NCI-H1436 (cell line): ENCODE measurements at regions not wholly inside any gene's neighbourhood (a gene's known extent, or its start where the extent isn't known, plus 50 kb on each side); places are given as distances from the start of the nearest gene placed in this dataset.

Experiments
- DNase-seq: peaks from one replicate; lab custom pipeline; 2025; lab: John Stamatoyannopoulos, UW

DNA sequence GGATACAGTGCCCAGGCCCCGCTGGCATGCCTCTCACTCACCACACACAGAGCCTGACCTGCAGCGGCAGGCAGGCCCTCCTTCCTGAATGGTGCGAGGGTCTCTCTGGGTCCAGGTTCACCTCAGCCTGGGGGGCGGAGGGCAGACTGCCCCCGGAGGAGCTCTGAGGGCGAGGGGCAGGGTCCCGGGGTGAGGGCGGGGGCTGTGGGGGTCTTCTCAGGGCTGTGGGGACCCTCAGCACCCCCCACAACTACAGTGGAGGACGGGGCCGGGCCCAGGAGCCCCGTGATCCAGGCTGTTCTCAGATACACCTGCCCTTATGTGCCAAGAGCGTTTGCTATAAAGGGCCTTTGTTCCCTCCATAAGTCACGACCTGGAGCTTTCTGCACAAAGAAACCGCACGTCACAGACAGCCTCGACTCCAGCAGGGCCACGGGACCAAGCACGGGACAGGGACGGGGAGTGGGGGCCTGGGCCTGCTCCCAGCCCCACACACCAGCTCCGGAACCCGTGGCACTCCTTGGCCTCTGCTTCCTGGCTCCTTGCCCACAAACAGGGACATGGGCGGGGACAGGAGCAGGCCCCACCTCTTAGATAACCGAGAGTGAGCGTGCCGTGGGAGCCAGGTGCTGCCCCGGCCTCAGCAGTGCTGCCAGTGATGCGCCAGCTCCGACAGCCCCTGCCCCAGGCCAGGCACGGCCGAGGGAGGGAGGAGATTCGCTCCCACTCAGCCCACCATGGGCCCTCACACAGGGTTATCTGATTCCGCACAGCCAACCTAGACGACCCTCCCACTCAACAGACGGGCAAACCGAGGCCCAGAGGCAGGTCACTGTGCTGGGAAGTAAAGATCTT lies 101.9 kb downstream of the RFLNA start:
- peak; percentile 67 for DNase-seq

DNA sequence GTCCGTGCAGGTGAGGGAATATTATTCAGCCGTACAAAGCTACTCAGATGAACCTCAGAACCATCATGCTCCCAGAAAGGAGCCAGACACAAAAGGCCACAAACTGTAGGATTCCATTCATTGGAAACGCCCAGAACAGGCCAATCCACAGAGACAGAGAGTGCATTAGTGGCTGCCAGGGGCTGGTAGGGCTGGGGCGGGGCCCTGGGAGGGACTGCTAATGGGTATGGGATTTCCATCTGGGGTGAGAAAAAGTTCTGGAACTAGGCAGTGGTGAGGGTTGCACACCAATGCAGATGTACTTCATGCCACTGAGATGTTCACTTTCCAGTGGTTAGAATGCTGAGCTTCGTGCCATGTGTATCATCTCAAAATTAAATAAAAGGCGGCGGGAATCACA lies 101.1 kb downstream of the RFLNA start:
- DNase-seq, result peak; percentile 6

DNA sequence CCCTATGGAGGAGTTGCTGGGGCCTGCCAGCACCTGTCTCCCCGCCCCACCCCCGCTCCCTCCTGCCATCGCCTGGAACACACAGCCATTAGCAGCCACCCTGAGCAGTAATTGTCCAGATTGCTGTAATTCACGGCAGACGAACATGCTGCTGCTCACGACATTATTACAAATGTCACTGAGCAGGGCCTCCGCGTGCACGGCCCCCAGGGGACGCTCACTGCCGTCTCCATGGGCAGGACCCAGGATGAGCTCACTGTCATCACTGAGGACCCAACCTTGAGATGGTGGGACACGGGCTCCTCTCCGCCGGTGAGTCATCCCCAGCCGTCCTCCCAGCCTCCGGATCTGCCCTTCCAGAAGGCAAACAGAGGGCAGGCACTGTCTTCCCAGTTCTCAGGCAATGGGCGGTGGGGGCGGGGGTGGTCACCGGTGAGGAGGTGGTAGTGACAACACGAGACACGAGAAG lies 100.4 kb downstream of the RFLNA start:
- peak; percentile 85 for DNase-seq

DNA sequence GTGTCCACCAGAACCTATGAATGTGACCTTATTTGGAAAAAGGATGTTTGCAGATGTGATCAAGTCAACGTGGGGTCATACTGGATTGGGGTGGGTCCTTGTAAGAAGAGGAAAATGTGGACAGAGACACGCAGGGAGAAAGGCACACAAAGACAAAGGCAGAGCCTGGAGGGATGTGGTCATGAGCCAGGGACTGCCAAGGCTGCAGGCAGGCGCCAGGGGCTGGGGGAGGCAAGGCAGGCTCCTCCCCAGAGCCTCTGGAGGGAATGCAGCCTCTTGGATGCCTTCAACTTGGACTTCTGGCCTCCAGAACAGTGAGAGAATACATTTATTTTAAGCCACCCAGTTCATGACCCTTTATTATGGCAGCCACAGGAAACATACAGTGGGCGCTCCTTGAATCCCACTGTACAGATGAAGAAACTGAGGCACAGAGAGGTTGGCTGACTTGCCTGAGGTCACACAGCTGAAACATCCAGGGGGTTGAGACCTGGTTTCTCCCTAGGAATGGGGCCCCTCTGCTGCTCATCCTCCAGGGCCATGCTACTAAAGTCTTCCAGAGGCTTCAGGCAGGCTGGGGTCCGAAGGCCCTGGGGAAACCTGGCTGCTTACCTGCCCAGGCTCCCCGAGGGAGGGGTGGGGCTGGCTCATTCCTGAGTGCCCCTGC lies 99.7 kb downstream of the RFLNA start:
- no peak for DNase-seq

DNA sequence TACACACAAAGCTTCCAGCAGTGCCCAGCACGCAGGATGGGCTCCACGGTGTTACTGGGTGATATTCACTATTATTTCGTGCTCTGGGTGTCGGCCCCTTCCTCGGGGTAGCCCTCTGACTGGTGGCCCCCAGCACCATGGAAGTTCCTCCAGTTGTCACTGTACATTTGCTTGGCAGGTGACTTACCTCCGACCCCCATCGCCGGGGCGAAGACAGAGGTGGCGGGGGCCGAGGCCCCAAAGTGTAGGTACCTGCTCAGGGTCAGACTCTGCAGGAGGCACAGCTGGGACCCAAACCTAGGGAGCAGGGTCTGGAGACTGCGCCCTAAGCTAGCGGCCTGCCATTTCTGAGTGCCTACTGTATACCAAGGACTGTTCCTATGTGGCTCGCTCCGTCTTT lies 98.9 kb downstream of the RFLNA start:
- no peak for DNase-seq

DNA sequence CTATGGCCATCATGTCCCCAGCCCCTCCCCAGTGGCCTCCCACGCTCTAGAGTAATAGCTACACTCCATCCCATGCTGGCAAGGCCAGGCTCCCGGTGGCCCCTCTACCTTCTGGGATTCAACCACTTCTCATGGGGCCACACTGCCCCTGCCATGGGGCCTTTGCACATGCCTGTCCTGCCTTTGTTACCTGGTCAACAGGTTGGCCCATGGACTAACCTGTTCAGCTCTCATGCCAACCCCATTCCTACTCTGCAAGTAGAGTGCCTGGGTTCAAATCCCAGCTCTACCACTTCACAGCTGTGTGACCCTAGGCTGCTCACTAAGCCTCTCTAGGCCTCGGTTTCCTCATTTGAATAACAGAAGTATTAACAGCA lies 98.5 kb downstream of the RFLNA start:
- no peak for DNase-seq

DNA sequence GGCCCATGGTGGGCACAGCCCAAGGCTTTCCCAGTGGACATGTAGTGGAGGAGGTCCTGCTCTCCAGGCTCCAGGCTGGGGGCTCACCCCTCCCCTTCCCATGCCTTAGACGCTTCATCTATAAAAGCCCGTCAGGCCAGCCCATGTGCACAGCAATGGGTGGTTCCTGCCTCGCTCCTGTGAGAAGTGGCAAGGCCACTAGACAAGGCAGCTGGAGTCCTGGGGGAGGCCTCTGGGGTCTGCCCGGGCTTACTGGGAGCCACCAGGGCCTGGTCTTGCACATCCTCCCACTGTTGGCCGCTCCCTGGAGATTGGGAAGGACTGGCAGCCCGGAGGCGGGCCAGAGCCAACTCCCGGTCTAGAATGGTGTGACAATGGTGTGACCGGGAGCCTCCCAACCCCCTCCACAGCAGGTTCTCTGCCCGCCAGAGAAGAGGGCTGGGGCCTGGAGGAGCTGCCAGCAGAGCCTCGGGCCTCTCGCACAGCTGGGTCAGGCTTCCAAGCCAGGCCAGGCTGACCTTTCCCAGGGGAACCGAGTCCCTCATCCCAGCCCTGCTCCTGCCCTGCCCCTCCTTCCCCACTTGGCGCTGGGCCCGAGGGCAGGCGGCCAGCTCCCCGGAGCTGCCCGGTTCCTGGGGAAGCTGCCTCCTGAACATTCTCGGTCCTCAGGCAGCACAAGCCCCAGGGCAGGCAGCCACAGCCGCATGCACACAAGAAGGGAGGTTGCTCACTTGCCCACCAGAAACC lies 97.9 kb downstream of the RFLNA start:
- no peak for DNase-seq

DNA sequence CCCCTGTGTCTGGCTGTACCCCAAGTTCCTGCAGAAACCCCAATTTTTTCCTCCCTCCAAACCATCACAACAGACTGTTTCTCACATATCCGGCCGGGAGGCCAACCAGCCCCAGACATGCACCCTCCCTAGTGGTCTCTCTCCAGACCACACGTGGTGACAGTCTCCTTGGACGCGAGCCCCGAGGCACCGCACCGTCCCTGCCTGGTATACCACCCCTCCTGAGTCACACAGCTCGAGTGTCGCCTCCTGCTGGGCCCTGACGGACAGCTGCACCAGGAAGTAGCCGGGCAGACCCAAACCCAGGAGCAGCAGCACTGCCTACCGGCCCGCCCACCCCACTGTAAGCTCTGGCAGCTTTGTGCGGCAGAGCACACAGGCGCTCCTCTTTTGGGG lies 97.4 kb downstream of the RFLNA start:
- DNase-seq, result no peak

DNA sequence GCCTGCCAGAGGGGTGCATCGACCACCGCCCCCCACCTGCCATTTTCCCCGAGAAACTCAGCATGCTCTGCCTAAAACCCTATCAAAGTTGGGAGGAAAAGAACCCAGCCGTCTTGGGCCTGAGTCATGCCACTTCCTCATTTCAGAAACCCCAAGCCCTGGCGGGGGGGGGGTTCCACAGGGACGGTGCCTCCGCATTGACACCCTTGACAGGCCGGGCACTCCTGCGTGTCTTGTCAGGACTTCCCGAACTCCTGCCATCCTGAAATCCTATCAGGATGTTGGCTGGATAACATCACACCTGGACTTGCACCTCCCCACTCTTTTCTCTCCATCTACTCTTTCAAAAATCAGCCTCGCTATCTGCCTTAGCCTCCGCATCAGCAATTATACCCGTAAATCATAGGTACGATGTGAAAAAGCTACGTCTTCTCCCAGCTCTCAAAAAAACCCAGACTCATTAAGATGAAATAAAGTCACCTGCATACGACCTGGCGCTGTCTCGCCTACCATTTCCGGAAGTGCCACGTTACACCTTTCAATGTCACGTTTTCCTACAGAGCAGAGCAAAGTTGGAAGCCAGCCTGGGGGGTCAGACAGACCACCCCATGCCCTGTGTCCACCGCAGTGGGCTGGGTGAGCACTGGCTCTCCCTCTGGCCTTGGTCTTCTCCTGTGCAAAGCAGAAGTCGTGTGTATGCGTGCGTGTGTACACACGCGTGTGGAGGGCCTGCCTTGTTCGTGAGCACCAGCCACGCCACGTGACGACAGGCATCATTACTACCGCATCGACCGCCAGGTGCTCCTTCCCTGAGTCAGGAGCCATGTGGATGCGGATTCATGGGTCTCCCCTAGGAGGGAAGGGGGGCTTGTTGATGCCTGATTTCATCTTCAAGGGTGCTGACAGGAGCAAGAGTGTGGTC lies 96.7 kb downstream of the RFLNA start:
- DNase-seq, result no peak

DNA sequence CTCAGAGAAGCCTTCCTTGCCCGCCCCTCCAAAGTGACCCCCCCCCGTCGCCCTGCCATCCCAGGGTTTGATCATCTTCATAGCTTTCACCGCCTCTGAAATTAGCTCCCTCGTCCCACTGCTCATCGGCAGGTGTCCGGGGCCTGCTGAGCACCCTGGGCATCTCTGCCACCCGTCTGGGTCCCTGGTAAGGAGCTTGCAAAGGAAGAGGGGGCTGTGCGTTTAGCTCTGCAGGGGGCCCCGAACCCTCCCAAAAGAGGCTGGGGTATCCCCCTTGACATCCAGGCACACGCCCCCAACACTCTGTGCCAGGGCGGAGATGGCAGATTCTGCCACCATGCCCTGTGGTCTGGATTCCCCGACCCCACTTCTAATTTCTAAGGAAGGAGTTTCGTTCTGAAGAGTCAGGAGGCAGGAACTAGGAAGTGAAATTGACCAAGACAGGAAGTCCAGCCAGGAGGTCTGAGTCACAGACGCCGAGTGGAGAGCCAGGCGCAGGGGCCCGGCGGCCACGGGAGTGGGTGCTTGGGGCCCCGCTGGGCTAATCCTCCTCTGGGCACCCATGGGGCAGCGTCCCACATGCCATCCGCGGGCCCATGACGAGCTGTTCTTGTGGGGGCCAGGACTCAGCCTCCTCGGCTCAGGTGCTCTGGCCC lies 95.7 kb downstream of the RFLNA start:
- DNase-seq, result no peak

DNA sequence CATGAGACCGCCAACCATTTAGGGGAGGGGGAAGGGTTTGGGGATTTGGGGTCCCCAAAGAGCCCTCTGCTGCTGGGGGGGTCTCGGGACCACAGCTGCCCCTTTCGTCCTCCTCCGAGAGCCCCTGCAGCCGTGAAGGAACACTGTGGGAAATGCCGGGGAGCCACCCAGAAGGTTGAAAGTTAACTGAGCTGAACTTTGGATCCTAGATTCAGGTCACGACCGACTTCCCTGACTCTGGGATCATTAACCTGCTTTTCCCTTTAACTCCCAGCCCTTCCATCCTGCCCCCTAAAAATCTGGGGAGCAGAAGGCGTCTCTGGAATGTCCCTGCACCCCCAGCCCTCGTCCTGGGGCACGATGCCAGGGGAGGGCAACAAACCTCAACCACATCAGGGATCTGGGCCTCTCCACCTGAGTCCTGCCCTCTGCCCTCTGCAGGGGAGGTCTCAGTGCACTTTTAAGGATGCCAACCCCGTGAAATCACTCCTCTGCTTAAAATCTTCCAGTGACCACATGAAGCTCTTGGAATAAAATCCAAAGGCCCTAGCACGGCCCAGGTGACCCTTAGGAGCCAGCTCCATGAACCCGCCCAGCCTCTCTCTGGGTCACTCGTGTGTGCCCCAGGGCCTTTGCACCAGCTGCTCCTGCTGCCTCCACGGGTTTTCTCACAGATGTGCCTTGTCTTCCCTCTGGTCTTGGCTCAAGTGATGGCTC lies 95.0 kb downstream of the RFLNA start:
- no peak for DNase-seq

DNA sequence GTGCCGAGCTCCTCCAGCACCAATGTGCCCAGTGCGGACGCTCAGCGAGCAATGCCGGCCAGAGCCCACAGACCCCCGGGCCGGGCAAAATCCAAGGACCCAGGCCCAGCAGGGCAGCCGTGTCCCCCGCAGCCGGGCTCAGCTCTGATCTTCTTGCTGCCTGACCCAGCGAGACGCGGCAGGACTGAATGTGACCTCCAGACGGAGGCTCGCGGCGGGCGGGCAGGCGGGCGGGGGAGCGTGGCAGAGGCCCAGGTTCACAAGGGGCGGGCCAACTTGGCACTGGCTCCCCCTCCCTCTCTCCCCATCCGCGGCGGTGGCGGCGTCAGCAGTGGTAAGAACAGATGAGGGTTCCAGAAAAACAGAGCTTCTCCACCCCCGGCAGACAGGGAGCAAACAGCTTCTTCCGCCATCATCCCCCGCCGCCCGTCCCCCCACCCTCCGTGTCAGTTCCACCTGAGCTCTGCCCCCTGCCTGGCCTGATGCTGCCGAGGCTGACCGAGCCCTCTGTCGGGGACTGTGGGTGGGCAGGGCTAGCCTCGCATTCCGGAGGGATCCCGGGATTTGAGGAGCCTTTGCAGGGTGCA lies 94.3 kb downstream of the RFLNA start:
- DNase-seq, result peak; percentile 15

DNA sequence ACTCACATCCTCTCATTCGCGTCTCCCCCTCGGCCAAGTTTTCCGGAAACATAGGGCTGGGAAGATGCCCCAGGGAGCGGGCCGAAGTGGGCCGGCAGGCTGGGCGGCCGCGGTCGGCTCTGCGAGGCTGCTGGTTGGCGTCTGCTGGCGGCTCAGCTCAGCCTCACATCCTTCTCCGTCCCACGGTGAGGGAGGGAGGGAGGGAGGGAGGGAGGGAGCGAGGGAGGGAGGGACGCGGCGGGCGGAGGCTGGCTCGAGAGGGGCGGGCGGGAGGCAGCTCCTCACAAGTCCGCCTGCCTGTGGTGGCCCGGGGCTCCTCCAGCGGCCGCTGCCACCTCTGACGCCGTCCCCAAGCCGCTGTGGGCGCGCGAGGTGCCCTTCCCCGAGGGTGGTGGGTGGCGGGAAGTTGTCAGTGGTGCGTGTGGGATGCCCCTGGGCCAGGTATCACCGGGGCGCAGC lies 93.8 kb downstream of the RFLNA start:
- DNase-seq, result peak; percentile 69

DNA sequence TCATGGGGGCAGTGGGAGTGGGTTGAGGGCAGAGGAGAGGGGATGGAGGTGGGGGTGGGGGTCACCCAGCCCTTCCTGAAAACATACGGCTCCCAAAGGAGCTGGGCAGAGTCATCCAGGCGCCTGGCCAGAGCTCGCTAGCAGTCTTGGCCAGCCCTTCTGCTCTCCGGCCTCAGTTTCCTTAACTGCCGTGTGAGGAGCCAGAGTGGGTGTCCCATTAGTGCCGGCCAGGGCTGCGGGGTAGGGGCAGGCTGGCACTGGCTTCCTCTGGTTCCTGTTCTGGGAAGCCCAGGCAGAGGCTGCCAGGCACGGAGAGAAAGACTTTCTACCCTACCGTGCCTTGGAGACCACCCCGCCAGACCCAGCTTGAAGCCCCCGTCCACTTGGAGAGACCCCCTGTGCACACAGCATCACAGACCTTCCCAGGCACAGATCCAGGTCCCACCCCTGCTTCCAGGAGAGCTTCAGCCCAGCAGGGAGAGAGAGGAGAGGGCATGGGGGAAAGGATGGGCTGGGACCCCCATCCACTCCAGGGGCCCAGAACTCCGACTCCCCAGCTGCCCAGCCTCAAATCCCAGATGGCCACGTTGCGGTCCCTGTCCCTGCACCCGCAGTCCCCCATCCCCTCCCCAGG lies 93.3 kb downstream of the RFLNA start:
- no peak for DNase-seq

DNA sequence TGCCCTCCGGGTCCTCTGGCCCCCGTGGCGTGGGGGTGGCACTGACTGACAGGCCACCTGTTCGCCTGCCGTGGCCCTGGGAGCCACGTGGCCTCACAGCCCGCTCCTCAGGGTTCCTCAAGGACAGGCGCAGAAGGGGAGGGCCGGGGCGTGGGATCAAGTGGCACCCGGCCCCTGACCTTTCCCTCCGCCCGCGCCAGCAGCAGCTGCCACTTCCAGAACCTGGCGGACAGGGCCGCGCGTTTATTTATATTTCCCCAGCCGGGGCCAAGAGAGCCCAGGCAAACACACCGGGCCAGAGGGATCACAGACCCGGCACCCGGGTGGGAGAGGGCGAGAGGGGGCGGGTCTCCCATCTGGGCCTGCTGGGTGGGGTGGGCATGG lies 92.6 kb downstream of the RFLNA start:
- no peak for DNase-seq

DNA sequence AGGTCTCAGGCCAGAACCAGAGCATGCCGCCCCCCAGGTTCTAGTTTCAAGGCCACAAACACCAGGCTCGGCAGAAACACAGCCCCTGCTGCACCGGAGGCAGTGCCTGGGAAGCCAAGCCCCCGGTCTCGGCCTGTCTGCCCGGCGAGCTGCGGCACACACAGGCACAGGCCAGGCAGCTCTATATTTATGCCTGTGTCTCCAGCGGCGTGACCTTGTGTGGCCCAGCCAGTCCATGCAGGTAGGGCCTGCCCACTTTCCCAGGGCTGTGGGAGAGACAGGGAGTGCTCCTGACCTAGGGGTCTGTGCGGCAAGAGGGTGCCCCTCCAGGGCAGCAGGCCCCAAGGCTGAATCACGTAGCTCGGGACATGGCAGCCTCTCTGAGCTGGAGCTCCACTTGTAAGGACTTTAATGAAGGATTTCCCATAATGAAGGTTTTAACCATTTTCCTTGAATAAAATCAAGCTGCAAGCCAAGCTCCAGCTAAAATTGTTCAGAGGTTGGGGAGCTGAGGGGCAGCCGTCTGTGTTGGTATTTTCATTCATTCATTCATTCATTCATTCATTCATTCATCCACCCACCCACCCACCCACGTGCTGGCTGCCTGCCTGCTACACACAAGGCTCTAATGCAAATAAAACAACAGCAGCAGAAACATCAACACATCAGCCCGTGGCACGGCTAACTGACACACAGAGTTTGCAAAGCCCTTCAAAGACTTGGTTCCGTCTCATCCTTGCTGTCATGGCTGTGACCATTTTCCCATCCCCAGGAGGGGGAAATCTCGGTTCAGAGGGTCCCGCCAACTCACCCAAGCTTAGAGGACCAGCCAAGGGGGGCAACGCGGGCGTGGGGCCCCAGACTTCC lies 92.0 kb downstream of the RFLNA start:
- no peak for DNase-seq

DNA sequence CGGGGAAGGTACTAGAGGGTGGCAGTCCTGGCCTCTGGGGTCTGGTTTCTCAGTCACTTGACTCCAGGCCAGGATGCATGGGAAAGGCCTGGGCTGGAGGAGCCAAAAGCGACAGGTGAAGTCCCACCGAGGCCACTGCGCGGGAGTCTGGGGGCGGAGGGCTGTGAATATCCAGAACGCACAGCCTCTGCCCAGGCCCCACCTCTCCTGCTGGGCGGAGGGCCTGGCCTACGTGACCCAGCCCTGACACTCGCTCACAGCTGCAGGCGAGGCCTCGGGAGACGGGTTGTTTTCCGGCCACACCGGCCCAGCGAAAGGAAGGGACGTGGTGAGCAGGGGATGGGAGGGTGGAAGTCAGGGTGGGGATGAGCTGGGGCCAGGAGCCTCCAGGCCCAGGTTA lies 91.2 kb downstream of the RFLNA start:
- DNase-seq, result no peak

DNA sequence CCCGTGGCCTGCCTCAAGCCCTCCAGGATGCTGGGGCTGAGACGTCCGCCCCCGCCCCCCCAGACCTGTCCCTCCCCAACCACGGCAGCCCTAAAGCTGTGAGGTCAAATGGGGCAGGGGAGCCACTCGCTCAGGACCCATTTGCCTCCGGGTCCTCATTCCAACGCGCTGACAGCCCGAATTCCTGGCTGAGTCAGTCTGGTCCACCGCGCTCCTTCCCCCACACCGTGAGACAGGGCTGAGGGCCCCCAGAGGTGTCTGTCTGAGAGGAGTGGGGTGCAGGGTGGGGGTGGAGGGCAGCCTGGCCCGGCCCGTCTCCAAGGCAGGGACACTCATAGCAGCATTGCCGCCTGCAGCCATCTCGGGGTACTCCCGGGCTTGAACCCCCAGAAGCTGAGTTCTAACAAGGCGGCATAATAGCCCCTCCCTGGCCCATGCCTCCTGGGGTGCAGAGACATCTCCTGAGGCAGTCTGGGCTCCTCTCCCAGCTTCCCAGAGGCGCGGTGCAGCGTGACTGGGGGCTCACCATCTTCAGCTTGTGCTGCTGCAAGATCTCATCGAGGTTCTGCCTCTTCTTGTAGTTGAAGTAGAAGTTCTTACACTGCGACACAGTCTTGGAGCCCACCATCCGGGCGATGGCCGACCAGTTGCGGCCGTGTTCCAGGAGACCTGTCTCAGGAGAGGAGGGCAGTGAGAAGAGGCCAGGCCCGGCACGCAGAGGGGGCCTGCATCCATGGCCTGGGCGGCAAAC lies 90.5 kb downstream of the RFLNA start:
- DNase-seq, result no peak
